ENCODE measurements at regions not wholly inside any gene's neighbourhood (a gene's known extent, or its start where the extent isn't known, plus 50 kb on each side); places are given as distances from the start of the nearest gene placed in this dataset.

GRCh38 chr10:128493811-128494210 lies 367.6 kb upstream of the MKI67 start:
- TF ChIP-seq CTCF (IDR thresholded peaks at IDR 0.05; ENCODE audit: low read depth, low read length) = no peak
- DNase-seq (ENCODE audit: low read depth in 2 of 2) = no peak
- no peak overlapping the region for H3K4me3 ChIP-seq (replicated peaks in 1 of 2; ENCODE audit: low read depth in 2 of 2, low read length in 2 of 2)

GRCh38 chr10:128494665-128495064 lies 368.4 kb upstream of the MKI67 start:
- no peak for DNase-seq (ENCODE audit: low read depth in 2 of 2)
- no peak for TF ChIP-seq CTCF (IDR thresholded peaks at IDR 0.05; ENCODE audit: low read depth, low read length)

GRCh38 chr10:128497660-128498377 lies 371.6 kb upstream of the MKI67 start:
- no peak for DNase-seq (ENCODE audit: low read depth in 2 of 2)
- H3K4me3 ChIP-seq (replicated peaks in 1 of 2; ENCODE audit: low read depth in 2 of 2, low read length in 2 of 2) = no peak overlapping the region
- no peak for TF ChIP-seq CTCF (IDR thresholded peaks at IDR 0.05; ENCODE audit: low read depth, low read length)

More at GRCh38 chr10:128494665-128495064, 368.4 kb upstream of the MKI67 start:
- H3K4me3 ChIP-seq (replicated peaks in 1 of 2; ENCODE audit: low read depth in 2 of 2, low read length in 2 of 2) = no peak overlapping the region

- H3K4me3 ChIP-seq (replicated peaks in 1 of 2; ENCODE audit: low read depth in 2 of 2, low read length in 2 of 2) = no peak overlapping the region
- no peak for TF ChIP-seq CTCF (IDR thresholded peaks at IDR 0.05; ENCODE audit: low read depth, low read length)
- no peak for DNase-seq (ENCODE audit: low read depth in 2 of 2)
These were observed 372.1 kb upstream of the MKI67 start for GRCh38 chr10:128498378-128498730.

- no peak overlapping the region for H3K4me3 ChIP-seq (replicated peaks in 1 of 2; ENCODE audit: low read depth in 2 of 2, low read length in 2 of 2)
- no peak for TF ChIP-seq CTCF (IDR thresholded peaks at IDR 0.05; ENCODE audit: low read depth, low read length)
- no peak for DNase-seq (ENCODE audit: low read depth in 2 of 2)
These were observed 372.5 kb upstream of the MKI67 start for GRCh38 chr10:128498746-128499145.

- DNase-seq (ENCODE audit: low read depth in 2 of 2) = no peak
- no peak overlapping the region for H3K4me3 ChIP-seq (replicated peaks in 1 of 2; ENCODE audit: low read depth in 2 of 2, low read length in 2 of 2)
- no peak for TF ChIP-seq CTCF (IDR thresholded peaks at IDR 0.05; ENCODE audit: low read depth, low read length)
These were observed 373.3 kb upstream of the MKI67 start for GRCh38 chr10:128499486-128499885.

GRCh38 chr10:128499956-128500355 lies 373.7 kb upstream of the MKI67 start:
- DNase-seq (ENCODE audit: low read depth in 2 of 2) = no peak
- no peak for TF ChIP-seq CTCF (IDR thresholded peaks at IDR 0.05; ENCODE audit: low read depth, low read length)
- H3K4me3 ChIP-seq (replicated peaks in 1 of 2; ENCODE audit: low read depth in 2 of 2, low read length in 2 of 2) = no peak overlapping the region
